ENCODE measurements at regions not wholly inside any gene's neighbourhood (a gene's known extent, or its start where the extent isn't known, plus 50 kb on each side); places are given as distances from the start of the nearest gene placed in this dataset.
A peak's percentile ranks its signal among the peaks of the same experiment; 100 is the strongest.
"Not testable (repeated sequence)": the region's sequence is repeated elsewhere in the genome, so short reads cannot be mapped to it uniquely, and the experiment has no call there.

DNA sequence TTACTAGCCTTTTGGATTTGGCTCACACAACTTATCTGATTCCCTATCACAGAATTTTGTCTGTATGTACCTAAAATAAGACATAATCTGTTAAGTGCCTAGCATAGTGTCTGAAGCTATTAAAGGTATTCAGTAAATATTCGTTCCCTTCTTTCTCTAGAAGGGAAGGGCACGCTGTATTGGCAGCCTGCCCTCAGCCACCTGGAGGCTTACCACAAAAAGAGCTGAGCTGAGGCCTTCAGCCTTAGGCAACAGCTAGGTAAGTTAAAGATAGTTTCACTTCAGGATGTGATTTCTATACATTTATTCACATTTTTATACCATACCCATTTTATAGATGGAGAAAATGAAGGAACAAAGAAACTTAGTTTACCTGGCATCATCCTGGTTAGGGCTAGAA is 400.0 kb upstream of the LCORL start:
- FAIRE-seq (no peak), DNase-seq (ENCODE audit: low spot score) (no peak)

DNA sequence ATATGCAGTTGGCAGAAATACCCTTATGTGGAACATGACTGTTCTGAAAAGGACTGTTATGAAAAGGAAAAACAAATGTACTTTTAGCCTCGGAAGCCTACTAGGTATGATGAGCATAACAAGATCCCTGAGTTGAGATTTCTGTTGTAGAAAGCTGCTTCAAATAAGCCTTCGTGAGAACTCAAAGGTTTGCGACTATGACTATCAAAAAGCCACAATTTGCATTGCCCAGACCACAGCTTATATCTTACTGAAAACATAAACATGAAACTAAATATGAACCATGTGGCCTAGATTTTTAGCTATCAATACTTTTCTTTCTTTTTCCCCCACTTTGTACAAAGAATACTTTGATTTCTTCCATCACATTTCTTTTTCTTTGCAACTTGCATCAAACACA is 398.2 kb upstream of the LCORL start:
- FAIRE-seq: no peak
- no peak for DNase-seq (ENCODE audit: low spot score)

DNA sequence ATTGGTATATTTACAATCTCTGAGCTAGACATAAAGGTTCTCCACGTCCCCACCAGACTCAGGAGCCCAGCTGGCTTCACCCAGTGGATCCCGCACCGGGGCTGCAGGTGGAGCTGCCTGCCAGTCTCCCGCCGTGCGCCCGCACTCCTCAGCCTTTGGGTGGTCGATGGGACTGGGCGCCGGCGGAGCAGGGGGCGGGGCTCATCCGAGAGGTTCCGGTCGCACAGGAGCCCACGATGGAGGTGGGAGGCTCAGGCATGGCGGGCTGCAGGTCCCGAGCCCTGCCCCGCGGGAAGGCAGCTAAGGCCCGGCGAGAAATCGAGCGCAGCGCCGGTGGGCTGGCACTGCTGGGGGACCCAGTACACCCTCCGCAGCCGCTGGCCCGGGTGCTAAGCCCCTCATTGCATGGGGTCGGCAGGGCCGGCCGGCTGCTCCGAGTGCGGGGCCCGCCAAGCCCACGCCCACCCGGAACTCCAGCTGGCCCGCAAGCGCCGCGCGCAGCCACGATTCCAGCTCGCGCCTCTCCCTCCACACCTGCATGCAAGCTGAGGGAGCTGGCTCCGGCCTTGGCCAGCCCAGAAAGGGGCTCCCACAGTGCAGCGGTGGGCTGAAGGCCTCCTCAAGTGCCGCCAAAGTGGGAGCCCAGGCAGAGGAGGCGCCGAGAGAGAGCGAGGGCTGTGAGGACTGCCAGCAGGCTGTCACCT is 396.8 kb upstream of the LCORL start:
- not testable (repeated sequence) for DNase-seq (ENCODE audit: low spot score); FAIRE-seq

DNA sequence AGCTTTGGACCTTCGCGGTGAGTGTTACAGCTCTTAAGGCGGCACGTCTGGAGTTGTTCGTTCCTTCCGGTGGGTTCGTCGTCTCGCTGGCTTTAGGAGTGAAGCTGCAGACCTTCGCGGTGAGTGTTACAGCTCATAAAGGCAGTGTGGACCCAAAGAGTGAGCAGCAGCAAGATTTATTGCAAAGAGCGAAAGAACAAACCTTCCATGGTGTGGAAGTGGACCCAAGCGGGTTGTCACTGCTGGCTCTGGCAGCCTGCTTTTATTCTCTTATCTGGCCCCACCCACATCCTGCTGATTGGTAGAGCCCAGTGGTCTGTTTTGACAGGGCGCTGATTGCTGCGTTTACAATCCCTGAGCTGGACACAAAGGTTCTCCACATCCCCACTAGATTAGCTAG is 396.1 kb upstream of the LCORL start:
- DNase-seq (ENCODE audit: low spot score); FAIRE-seq: not testable (repeated sequence)

DNA sequence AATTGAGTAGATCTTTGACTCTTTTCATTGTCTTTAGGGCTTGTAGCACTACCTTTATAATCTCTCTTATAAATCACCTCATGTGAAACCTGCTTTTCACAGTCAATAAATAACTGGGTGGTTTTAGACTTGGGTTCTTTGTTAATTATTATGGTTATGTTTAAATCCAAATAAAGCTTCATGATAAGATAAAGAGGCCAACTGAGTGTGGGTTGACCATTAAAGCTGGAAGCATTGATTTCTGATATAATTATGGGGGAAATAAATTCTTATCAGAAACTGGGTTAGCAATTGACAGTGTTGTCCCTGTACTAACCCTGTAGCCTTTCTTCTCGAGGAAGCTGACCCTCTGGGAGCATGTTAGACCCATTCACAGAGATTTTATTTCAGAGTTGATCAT is 384.7 kb upstream of the LCORL start:
- FAIRE-seq (no peak), DNase-seq (ENCODE audit: low spot score) (no peak)

DNA sequence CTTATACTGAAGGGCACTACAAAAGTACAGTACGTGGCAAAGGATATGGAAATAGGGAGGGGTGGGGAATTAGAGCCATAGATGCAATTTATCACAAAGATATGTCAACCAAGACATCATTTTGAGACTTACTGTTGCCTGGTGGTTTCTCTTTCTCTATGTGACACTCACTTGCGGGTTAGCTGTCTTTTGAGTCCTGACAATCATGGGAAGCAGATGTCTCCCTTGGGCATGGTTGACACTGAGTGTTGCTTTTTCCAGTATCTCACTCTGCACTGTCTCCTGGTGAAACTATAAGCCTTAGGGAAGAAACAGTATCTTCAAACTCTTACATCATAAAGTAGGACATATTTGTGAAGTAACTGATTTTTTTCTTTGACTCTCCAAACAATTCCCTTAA is 383.5 kb upstream of the LCORL start:
- FAIRE-seq (no peak), DNase-seq (ENCODE audit: low spot score) (no peak)

DNA sequence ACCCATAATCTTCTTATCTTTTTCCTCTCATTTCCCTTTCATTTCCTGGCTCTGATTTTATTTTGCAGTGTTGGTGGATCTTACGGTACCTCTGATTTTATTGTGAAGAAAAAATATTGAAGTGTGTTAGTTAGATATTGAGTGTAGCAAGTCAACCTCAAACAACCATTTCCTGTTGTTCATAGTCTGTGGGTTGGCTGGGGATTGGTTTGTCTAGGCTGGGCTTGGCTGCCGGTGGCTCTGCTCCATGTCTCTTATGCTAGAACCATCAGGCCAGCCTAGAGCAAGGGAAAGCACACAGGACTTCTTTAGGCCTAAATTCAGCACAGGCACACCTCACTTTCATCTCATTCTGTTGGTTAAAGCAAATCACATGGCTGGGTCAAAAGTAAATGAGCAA is 383.1 kb upstream of the LCORL start:
- FAIRE-seq: no peak
- DNase-seq (ENCODE audit: low spot score): no peak

DNA sequence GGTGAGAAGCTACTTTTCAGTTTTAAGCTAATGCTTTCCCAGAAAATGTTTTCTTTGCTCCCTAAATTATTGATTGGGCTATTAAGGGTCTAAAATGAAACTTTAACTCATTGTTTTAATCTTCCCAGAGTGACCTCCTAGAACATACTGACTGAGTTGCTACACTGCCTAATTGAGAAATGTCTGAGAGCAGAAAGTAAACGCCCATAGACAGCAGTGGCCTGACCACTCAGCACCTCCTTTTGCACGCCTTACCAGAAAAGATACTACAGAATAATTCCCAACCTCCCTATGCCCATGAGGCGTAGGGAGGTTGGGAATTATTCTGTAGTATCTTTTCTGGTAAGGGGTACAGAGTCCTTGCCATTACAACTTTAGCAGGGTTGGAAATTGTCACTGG is 381.8 kb upstream of the LCORL start:
- DNase-seq (ENCODE audit: low spot score): no peak
- FAIRE-seq: no peak

DNA sequence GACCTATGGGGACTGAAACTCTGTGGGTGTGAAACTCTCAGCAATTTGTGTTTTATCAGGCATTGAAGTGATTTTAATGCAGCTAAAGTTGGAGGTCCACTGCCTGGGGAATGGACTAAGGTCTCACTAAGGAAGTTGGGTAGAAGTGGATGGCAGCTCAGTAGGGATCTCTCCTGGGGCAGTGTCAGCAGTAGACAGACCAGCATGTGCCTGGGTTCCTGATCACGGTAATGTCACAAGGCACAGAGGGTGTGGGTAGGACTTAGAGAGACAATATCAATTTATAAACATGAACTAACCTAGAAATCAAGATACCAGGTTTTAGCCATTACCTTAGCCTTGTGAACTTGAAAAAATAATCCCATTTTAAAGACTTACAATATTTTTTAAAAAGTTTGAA is 380.3 kb upstream of the LCORL start:
- DNase-seq (ENCODE audit: low spot score): no peak
- no peak for FAIRE-seq

DNA sequence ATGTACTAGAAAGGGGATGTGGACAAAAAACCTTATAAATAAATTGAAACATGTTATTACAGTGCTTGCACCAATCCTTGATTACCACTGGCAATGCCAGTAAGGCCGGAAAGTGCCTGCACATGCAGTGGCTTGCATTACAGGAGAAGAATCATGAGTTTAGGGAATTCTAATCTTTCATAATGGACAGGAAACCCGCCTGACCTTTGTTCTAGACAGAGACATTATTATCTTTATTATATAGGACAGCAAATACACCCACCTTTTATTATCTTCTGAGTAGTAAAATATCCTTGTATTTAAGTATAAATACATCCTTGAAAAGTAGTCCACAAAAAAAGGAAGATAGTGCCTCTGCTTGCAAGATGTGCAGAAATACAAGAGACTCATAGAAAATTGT is 379.9 kb upstream of the LCORL start:
- DNase-seq (ENCODE audit: low spot score) (no peak), FAIRE-seq (no peak)

DNA sequence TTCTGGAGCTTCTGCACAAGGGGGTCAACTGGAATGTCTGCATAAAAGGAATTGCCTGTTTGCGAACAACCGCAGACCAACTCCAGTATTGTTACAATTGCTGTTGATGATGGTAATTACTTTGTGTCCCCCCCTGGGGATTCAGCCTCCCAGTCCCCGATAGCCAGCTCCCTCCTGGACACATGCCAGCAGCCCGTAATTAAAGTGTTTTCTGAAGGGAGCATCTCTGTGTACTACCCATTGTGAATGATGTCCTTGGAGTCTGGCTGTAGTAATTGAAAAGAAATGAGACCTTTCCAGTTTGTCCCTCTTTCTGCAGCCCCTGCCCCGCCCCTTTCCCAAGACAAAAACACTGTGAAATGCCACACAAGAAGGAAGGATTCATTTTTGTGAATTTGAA is 377.1 kb upstream of the LCORL start:
- FAIRE-seq: no peak
- no peak for DNase-seq (ENCODE audit: low spot score)

DNA sequence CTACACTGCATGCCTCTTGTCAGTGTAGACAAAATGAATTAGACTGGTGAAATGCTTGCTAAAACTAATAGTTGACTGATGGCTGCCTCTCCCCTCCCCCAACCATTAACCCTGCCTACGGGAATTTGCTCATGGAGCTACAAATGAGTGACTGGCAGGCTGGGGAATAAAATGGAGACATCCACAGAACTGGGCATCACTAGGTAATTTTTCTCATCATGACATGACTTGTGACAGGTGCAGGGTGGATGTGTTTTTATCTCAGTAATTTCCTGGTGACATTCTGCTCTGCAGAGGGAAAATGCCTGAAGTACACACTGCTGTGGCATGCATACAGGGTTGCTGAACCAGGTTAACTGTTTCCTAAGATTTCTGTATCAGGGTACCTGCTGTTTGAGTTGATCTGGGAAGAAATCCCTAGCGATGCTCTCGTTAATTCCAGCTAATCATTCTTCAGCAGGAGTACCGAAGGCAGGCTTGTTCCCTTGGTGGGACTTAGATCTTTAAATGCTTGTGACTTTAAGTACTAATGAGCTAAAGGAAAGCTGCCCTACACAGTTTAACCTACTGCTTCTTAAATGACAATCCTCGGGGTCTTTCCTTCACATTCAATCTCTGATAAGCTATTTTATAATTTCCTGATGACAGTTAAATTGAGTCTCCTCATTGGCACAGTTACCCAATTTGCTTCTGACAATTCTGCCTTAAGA is 376.3 kb upstream of the LCORL start:
- no peak for FAIRE-seq
- no peak for DNase-seq (ENCODE audit: low spot score)

DNA sequence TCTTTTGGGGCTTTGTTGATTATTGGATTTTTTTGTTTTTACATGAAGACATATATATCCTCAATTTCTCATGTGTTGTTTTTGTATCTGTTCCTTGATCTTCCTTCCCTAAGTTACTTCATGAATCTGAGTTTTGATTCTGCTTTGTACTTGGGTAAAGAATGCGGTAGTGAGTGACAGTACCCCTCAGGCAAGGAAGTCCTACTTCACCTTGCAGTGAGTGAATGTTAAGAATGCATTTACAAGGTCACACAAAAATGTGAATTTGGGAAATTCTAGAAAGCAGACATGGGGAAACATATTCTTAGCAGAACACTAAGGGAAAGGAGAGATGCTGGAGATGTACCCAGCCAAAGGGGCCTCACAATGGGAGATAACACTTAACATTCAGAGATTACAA is 373.1 kb upstream of the LCORL start:
- no peak for DNase-seq (ENCODE audit: low spot score)
- FAIRE-seq: no peak

DNA sequence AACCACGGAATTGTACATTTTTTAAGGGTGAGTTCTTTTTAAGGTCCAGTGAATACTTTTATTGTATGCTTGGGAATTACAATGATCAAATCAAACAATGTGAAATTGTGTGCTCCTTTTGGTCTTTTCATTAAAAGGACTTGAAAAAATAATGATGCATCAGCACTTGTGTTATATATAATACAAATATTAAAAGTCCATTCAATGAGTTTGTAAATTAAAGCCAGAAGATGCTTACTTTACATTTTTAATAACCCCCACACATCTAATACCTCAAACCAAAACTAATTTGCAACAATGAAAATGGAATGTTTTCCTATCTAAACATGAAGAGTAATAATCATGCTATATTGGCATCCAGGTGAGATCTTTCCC is 369.8 kb upstream of the LCORL start:
- no peak for DNase-seq (ENCODE audit: low spot score)
- FAIRE-seq: no peak

DNA sequence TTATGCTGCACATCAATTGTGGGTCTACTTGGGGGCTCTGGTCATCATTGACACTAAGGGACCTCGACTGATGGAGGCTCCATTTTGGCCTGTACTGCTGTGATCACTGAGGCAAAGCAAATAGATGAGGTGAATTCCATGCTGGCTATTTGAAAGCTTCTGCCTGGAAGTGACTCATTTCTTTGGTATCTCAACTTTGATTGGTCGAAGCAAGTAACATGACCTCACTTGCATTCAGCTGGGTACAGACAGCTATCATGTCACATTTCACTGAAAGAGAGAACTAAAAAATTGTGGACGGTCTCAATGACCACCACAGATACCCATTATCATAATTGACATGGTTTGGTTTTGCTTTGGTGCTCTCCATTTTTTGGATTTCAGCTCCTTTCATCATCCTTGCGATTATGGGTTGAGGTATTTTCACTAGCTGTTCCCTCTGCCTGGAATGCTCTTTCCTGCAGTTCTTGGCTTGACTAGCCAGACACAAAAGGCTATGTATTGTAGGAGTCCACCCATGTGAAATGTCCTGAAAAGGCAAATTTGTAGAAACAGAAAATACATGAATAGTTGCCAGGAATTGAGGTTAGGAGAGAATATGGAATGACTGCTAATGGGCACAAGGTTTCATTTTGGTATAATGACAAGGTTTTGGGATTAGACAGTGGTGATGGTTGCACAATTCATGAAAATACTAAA is 369.2 kb upstream of the LCORL start:
- FAIRE-seq: no peak
- peak; percentile 64 for DNase-seq (ENCODE audit: low spot score)

DNA sequence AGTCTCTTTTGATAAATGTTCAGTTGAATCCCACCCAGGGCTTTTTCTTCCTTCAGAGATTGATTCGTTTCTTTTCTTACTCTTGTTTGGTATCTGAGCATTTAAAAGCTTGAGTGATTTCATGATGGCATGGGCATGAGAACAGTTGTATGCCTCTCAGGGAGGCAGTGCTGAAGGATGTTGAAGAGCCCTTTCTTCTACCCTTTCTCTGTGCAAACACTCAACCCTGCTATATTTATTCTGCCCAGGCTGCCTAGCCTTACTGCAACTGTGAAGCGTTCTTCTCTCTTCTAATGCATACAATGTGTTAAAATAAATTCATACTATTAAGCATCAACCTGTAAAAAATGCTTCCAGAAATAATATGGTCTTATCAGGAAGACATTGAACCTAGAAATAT is 367.6 kb upstream of the LCORL start:
- DNase-seq (ENCODE audit: low spot score) (no peak), FAIRE-seq (no peak)

DNA sequence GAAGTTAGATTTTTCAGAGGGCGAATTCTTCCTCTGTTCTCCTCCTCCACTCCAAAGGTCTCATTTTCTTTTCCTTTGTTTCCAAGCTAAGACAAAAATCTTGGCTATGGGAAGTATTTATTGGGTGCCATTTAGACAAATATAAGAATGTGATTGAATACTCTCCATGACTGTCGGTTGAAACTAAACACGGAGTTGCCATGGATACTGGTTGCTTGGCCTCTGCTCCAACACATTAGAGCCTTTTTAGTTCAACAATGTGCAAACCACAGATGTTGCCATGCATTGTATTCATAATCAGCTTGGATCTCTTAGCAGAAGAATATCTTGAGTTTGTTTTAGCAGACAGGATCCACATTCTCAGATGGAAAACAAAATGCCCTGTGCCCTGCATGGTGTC is 366.5 kb upstream of the LCORL start:
- FAIRE-seq: no peak

DNA sequence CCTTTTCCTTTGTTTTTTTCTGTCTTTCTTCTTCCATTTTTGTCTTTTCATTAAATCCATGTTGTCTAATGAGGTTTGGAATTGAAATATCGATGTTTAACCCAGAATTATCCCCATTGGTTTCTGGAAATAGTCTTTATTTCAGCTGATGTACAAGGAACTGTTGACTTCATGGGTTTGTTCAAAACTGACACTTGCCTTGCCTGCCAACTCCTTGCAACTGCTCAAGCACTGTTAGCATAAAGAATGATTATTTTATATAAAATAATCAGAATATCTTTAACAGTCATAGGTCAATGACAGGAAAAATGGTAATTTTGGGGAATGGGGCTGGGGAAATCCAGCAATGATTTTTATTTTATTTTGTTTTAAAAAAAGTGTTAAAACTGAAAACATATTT is 359.6 kb upstream of the LCORL start:
- no peak for DNase-seq (ENCODE audit: low spot score)
- FAIRE-seq: no peak

More for the DNA sequence above, 366.5 kb upstream of the LCORL start:
- no peak for DNase-seq (ENCODE audit: low spot score)

DNA sequence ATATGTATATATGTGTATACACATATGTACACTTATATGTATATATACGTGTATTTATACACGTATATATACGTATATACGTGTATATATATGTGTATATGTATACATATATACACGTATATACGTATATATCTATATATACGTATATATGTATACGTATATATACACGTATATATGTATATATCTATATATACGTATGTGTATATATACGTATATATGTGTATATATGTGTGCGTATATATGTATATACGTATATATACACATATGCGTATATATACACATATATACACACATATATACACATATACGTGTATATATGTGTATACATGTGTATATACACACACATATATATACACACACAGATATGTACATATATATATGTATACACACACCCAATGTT is 348.0 kb upstream of the LCORL start:
- no peak for FAIRE-seq

DNA sequence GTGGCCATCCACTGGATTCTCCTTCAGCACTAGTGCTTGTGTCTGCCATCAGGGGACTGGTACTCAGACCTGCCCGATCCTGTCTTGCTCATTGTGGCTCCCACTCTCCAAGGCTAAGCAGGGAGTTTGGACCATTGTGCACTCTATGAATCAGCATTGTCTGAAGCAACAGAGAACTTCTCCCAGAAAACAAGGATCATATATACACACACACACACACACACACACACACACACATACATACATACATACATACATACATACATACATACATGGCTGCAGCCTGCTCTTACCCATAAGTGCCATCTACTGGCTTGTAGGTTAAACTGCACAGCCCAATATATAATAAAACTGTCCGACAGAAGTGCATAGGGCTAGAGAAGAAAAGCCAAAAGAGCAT is 345.3 kb upstream of the LCORL start:
- no peak for FAIRE-seq
- no peak for DNase-seq (ENCODE audit: low spot score)

More for the DNA sequence above, 348.0 kb upstream of the LCORL start:
- no peak for DNase-seq (ENCODE audit: low spot score)

DNA sequence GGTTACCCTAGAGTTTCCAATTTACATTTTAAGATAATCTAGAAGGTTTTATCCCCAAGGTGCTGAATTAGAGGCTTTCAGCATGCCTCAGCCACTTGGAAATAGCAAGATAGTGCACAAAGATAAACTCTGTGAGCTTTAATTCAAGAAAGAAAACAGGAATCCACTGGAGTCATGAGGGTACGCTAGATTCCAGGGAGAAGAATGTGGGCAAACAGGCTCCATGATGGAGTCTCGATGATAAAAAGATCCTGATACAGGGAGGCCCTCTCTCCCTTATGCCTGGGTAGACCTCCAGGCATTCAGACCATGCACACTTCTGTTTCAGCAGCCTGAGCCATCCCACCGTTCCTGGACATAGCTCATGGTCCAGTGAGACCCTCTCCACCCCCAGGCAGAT is 344.6 kb upstream of the LCORL start:
- FAIRE-seq: no peak
- no peak for DNase-seq (ENCODE audit: low spot score)

DNA sequence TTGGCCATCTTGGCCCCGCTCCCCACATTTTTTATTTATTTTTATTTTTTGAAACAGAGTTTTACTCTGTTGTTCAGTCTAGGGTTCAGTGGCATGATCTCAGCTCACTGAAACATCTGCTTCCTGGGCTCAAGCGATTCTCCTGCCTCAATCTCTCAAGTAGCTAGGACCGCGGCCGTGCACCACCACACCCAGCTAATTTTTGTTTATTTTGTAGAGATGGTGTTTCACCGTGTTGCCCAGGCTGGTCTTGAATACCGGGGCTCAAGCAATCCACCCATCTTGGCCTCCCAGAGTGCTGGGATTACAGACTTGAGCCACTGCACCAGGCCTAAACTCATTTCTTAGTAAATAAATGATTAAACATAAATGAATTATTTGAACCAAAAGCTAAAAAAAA is 322.0 kb upstream of the LCORL start:
- FAIRE-seq (no peak), DNase-seq (ENCODE audit: low spot score) (no peak)

DNA sequence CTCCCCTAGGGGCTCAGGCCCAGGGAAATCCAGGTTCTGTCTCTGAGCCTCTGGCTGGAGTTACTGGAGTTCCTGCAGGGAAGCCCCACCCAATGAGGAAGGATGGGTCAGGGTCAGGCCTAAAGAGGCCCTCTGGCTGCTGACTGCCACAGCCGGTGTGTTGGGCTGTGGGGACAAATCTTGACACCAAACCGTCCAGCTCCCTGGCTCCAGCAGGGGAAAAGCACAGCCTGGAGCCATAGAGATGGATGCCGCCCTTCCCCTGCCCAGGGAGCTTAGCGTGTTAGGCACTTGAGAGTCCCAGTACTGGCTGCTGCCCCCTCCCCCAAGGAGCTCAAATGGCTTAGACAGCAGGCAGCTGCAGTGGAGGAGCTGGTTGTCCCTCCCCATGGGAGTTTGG is 321.3 kb upstream of the LCORL start:
- DNase-seq (ENCODE audit: low spot score) (no peak), FAIRE-seq (no peak)

Measured in RCC 7860 (cell line).